ENCODE measurements at regions not wholly inside any gene's neighbourhood (a gene's known extent, or its start where the extent isn't known, plus 50 kb on each side); places are given as distances from the start of the nearest gene placed in this dataset.

- no peak for TF ChIP-seq CTCF (tag by site-specific recombination; IDR thresholded peaks at IDR 0.05)
- no peak for TF ChIP-seq SALL2 (tag by site-specific recombination; IDR thresholded peaks at IDR 0.05; ENCODE audit: borderline replicate concordance)
- TF ChIP-seq ZNF184 (tag by site-specific recombination; IDR thresholded peaks at IDR 0.05), result no peak
- TF ChIP-seq OSR2 (tag by site-specific recombination; IDR thresholded peaks at IDR 0.05), result no peak
- TF ChIP-seq ZNF549 (tag by site-specific recombination; IDR thresholded peaks at IDR 0.05), result no peak
- no peak for TF ChIP-seq REPIN1 (tag by site-specific recombination; IDR thresholded peaks at IDR 0.05; ENCODE audit: low read depth)
- no peak for TF ChIP-seq ZNF426 (tag by site-specific recombination; IDR thresholded peaks at IDR 0.05)
- TF ChIP-seq ZNF433 (tag by site-specific recombination; IDR thresholded peaks at IDR 0.05; ENCODE audit: low read depth), result no peak
- TF ChIP-seq ZNF785 (tag by site-specific recombination; IDR thresholded peaks at IDR 0.05), result no peak
- no peak for TF ChIP-seq ZNF174 (tag by site-specific recombination; IDR thresholded peaks at IDR 0.05)
These were observed 78.6 kb downstream of the MRM1 start for GRCh38 chr17:36679815-36680467.

All from HEK293 (cell line).